Mammary epithelial cell (primary cell): ENCODE measurements at regions not wholly inside any gene's neighbourhood (a gene's known extent, or its start where the extent isn't known, plus 50 kb on each side); places are given as distances from the start of the nearest gene placed in this dataset.

ENCODE experiments used
- EZH2 ChIP-seq: IDR thresholded peaks from 2 replicates; pipeline ENCODE4 v1.6.1; 2012; ENCODE audit warnings: low read length, inconsistent platforms, borderline replicate concordance
- TF ChIP-seq, protein P1 (sequence below), 2 donors: IDR thresholded peaks in 1 of 2; conservative IDR thresholded peaks in 1 of 2; 2 replicates each; pipeline ENCODE4 v1.5.1; 2011 to 2012; ENCODE audit warnings: inconsistent platforms in 2 of 2, low read length in 2 of 2, mild to moderate bottlenecking in 2 of 2, control low read depth in 1 of 2, low read depth in 1 of 2; ENCODE audit not compliant: insufficient read depth in 1 of 2; ENCODE audit errors: extremely low read depth in 1 of 2

DNA sequence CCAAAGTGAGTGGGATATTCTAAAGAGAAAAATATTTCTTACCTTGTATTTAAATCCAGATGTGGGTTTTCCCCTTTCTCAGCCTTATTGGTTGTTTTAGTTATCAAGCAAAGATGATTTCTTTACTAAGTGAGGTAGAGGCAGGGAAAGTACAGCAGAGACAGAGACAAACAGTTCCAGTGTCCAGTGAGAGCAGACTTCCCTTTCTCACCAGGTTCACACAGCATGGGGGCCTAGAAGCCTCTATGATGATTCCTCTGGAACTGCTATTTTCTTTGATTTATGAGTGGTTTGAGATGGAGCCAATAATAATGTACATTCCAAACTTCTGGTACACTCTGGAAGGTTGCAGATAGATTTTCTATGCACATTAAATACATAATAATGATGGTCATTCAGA is 234.0 kb upstream of the MARCKS start:
- no peak for TF ChIP-seq EZH2
- TF ChIP-seq, protein P1, sequence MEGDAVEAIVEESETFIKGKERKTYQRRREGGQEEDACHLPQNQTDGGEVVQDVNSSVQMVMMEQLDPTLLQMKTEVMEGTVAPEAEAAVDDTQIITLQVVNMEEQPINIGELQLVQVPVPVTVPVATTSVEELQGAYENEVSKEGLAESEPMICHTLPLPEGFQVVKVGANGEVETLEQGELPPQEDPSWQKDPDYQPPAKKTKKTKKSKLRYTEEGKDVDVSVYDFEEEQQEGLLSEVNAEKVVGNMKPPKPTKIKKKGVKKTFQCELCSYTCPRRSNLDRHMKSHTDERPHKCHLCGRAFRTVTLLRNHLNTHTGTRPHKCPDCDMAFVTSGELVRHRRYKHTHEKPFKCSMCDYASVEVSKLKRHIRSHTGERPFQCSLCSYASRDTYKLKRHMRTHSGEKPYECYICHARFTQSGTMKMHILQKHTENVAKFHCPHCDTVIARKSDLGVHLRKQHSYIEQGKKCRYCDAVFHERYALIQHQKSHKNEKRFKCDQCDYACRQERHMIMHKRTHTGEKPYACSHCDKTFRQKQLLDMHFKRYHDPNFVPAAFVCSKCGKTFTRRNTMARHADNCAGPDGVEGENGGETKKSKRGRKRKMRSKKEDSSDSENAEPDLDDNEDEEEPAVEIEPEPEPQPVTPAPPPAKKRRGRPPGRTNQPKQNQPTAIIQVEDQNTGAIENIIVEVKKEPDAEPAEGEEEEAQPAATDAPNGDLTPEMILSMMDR (conservative IDR thresholded peaks at IDR 0.05 in 1 of 2, IDR thresholded peaks at IDR 0.05 in 1 of 2; ENCODE audit: extremely low read depth in 1 of 2, insufficient read depth in 1 of 2, low read depth in 1 of 2, low read length in 2 of 2): no peak
